ENCODE measurements at regions not wholly inside any gene's neighbourhood (a gene's known extent, or its start where the extent isn't known, plus 50 kb on each side); places are given as distances from the start of the nearest gene placed in this dataset.

- no peaks in the 10 kb centered on the region for H3K79me2 ChIP-seq (ENCODE audit: low read length)
- H3K9me3 ChIP-seq (ENCODE audit: insufficient read depth, low read length) = no peaks in the 10 kb centered on the region
- no peaks in the 10 kb centered on the region for H3K36me3 ChIP-seq (replicated peaks; ENCODE audit: low read depth, low read length)
- H4K20me1 ChIP-seq (ENCODE audit: insufficient read depth, low read length) = no peaks in the 10 kb centered on the region
- TF ChIP-seq CTCF (IDR thresholded peaks at IDR 0.05; ENCODE audit: low read depth, low read length) (no peak), EZH2phosphoT487 (IDR thresholded peaks at IDR 0.05; ENCODE audit: low read depth) (no peak)
- peak overlapping the region; percentile 64 for H2AFZ ChIP-seq (ENCODE audit: low read depth, low read length)
- H3K4me2 ChIP-seq (ENCODE audit: low read length) = peak overlapping the region; percentile 52
- H3K9ac ChIP-seq (ENCODE audit: low read length) = no peak overlapping the region
- H3K4me3 ChIP-seq (ENCODE audit: low read length) = peak overlapping the region; percentile 45
- peaks cover 21% of the 10 kb centered on the region for H3K4me1 ChIP-seq (ENCODE audit: low read length)
- H3K27ac ChIP-seq (ENCODE audit: low read length) = no peak overlapping the region
- H3K27me3 ChIP-seq (ENCODE audit: low read depth, low read length) = no peaks in the 10 kb centered on the region; the same call in 1 of the 2 replicates
These were observed 52.2 kb upstream of the TUT7 start for GRCh38 chr9:86406366-86406765.

GRCh38 chr9:86405926-86406325, 51.7 kb upstream of the TUT7 start:
- Histone ChIP-seq H4K20me1 (ENCODE audit: insufficient read depth, low read length) (no peaks in the 10 kb centered on the region), H3K4me2 (ENCODE audit: low read length) (peak overlapping the region; percentile 52), H3K27me3 (ENCODE audit: low read depth, low read length) (no peaks in the 10 kb centered on the region; the same call in 1 of the 2 replicates), H3K27ac (ENCODE audit: low read length) (no peak overlapping the region), H3K9ac (ENCODE audit: low read length) (no peak overlapping the region), H3K79me2 (ENCODE audit: low read length) (no peaks in the 10 kb centered on the region), H3K36me3 (replicated peaks; ENCODE audit: low read depth, low read length) (no peaks in the 10 kb centered on the region), H3K4me1 (ENCODE audit: low read length) (peaks cover 21% of the 10 kb centered on the region), H3K4me3 (ENCODE audit: low read length) (peak overlapping the region; percentile 45), H3K9me3 (ENCODE audit: insufficient read depth, low read length) (no peaks in the 10 kb centered on the region), H2AFZ (ENCODE audit: low read depth, low read length) (peak overlapping the region; percentile 64)
- no peak for TF ChIP-seq EZH2phosphoT487 (IDR thresholded peaks at IDR 0.05; ENCODE audit: low read depth)
- no peak for TF ChIP-seq CTCF (IDR thresholded peaks at IDR 0.05; ENCODE audit: low read depth, low read length)

- no peak overlapping the region for H3K4me2 ChIP-seq (ENCODE audit: low read length)
- no peaks in the 10 kb centered on the region; the same call in 1 of the 2 replicates for H3K27me3 ChIP-seq (ENCODE audit: low read depth, low read length)
- no peaks in the 10 kb centered on the region for H3K79me2 ChIP-seq (ENCODE audit: low read length)
- TF ChIP-seq CTCF (IDR thresholded peaks at IDR 0.05; ENCODE audit: low read depth, low read length) = no peak
- TF ChIP-seq EZH2phosphoT487 (IDR thresholded peaks at IDR 0.05; ENCODE audit: low read depth) = no peak
- no peak overlapping the region for H3K4me3 ChIP-seq (ENCODE audit: low read length)
- H3K9me3 ChIP-seq (ENCODE audit: insufficient read depth, low read length) = no peaks in the 10 kb centered on the region
- H3K36me3 ChIP-seq (replicated peaks; ENCODE audit: low read depth, low read length) = no peaks in the 10 kb centered on the region
- H4K20me1 ChIP-seq (ENCODE audit: insufficient read depth, low read length) = no peaks in the 10 kb centered on the region
- no peak overlapping the region for H3K9ac ChIP-seq (ENCODE audit: low read length)
- peaks cover 21% of the 10 kb centered on the region for H3K4me1 ChIP-seq (ENCODE audit: low read length)
- H2AFZ ChIP-seq (ENCODE audit: low read depth, low read length) = no peak overlapping the region
- no peak overlapping the region for H3K27ac ChIP-seq (ENCODE audit: low read length)
These were observed 50.9 kb upstream of the TUT7 start for GRCh38 chr9:86405086-86405491.
